Panc1 (cell line): ENCODE measurements at regions not wholly inside any gene's neighbourhood (a gene's known extent, or its start where the extent isn't known, plus 50 kb on each side); places are given as distances from the start of the nearest gene placed in this dataset.

Source experiments
- CTCF ChIP-seq: fragments of 450-650 bp; IDR thresholded peaks from 2 replicates; pipeline ENCODE4 v1.5.1; 2017; ENCODE audit warnings: mild to moderate bottlenecking
- POLR2AphosphoS5 ChIP-seq: IDR thresholded peaks from 2 replicates; pipeline ENCODE4 v1.6.1; 2012; ENCODE audit warnings: mild to moderate bottlenecking, low read depth, low read length, moderate library complexity
- REST ChIP-seq, 2 experiments: IDR thresholded peaks; 2 replicates each; pipeline ENCODE4 v1.6.1; 2011 to 2012; ENCODE audit warnings: low read depth in 2 of 2, control low read depth in 1 of 2, low read length in 1 of 2, mild to moderate bottlenecking in 1 of 2, moderate library complexity in 1 of 2; ENCODE audit not compliant: insufficient read depth in 1 of 2
- SIN3A ChIP-seq: IDR thresholded peaks from 2 replicates; pipeline ENCODE4 v1.6.1; 2012; ENCODE audit warnings: low read depth, mild to moderate bottlenecking, low read length, moderate library complexity, borderline replicate concordance; ENCODE audit not compliant: insufficient read depth
- TCF7L2 ChIP-seq: IDR thresholded peaks from 2 replicates; pipeline ENCODE4 v1.6.1; 2011; ENCODE audit warnings: mild to moderate bottlenecking, low read depth, low read length, inconsistent platforms

- TF ChIP-seq CTCF (no peak), REST (IDR thresholded peaks at IDR 0.05; ENCODE audit: insufficient read depth in 1 of 2, low read depth in 2 of 2, low read length in 1 of 2) (no peak), POLR2AphosphoS5 (no peak), SIN3A (no peak), TCF7L2 (no peak)
Observed at GRCh38 chr11:70825893-70826540, 426.4 kb downstream of the SHANK2 start.
